Fibroblast of villous mesenchyme (primary cell): ENCODE measurements at regions not wholly inside any gene's neighbourhood (a gene's known extent, or its start where the extent isn't known, plus 50 kb on each side); places are given as distances from the start of the nearest gene placed in this dataset.

Source experiments
- DNase-seq: peaks from one replicate; pipeline ENCODE4 v3.0.0-alpha.2; 2010; ENCODE audit warnings: low read depth
- H3K4me3 ChIP-seq: 2 replicates; pipeline ENCODE4 v1.5.1; 2011; ENCODE audit warnings: low read depth, mild to moderate bottlenecking, low read length
- TF ChIP-seq, protein P1 (sequence below): IDR thresholded peaks from 2 replicates; pipeline ENCODE4 v1.5.1; 2012; ENCODE audit warnings: low read depth, mild to moderate bottlenecking, low read length; ENCODE audit not compliant: insufficient read depth

DNA sequence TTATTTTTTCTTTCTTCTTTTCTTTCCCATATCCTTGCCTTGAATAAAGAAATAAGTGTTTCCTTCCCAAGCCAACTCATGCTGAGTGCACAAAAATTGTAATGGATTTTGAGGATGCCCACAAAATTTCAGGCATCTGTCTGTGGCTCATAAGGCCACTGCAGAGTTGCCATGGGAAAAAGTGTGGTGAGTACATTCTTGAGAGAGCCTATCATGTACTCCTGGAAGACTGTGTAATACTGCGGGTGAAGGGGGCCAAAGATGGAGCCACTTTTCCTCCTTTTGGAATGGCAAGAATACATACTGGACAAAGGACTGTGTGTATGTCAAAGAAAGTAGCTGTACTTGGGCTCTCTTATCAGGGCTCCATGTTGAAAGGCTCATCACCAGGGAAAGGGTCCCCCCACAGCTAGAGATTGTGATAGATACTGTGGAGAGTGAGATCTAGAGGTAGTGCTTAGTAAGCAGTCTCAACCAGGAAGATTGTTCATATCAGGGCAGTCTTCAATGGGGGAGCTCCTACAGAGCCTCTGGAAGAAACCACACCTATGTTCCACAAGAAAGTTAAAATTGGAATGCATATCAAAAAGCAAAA is 341.6 kb upstream of the KCND2 start:
- TF ChIP-seq, protein P1, sequence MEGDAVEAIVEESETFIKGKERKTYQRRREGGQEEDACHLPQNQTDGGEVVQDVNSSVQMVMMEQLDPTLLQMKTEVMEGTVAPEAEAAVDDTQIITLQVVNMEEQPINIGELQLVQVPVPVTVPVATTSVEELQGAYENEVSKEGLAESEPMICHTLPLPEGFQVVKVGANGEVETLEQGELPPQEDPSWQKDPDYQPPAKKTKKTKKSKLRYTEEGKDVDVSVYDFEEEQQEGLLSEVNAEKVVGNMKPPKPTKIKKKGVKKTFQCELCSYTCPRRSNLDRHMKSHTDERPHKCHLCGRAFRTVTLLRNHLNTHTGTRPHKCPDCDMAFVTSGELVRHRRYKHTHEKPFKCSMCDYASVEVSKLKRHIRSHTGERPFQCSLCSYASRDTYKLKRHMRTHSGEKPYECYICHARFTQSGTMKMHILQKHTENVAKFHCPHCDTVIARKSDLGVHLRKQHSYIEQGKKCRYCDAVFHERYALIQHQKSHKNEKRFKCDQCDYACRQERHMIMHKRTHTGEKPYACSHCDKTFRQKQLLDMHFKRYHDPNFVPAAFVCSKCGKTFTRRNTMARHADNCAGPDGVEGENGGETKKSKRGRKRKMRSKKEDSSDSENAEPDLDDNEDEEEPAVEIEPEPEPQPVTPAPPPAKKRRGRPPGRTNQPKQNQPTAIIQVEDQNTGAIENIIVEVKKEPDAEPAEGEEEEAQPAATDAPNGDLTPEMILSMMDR: no peak
- no peak for DNase-seq

DNA sequence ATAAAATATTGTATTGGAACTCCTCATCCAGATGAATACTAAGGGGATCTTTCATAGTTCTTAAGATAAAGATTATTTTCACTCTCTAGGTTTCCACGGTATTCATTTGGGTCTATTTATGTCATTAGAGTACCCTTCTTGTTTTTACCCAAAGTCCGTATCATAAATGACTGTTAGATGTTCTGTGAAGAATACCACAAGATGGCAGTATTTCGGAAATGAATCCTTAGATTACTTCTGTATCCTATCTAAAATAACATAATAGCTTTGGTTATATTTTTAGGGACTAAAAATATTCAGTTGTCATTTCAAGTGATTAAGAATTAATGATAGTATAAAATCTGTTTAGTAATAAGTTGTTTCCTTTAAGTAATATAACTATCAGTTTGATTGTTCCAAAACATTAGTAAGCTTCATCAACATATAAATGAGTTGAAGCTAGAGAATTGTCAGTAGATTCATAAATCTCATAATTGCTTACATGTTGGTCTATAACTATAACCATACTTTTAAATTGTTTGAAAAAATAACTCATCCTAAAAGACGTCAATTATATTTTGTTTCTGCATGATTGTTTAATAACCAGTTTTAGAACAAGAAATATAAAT is 337.5 kb upstream of the KCND2 start:
- DNase-seq: peak; percentile 72
- no peak overlapping the region for H3K4me3 ChIP-seq
- TF ChIP-seq, protein P1: peak; percentile 51

More for the DNA sequence above, 341.6 kb upstream of the KCND2 start:
- no peak overlapping the region for H3K4me3 ChIP-seq

DNA sequence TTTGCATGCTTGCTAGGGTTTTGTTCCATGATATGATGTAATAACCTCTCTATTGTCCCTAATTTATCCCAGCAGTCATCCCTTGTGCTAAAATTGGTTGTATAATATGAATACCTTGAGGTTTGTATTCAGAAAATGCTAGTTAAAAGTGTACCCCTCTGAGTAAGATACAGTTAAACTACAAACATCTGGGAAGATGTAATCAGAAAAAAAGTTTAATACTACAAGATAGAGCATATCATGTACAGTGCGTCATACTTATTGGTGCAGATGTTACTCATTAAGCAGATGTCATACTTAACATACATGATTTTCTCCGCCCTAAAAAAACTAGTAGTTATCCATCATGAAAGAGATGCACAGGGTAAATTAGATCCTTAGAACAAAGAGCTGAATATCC is 336.1 kb upstream of the KCND2 start:
- H3K4me3 ChIP-seq: no peak overlapping the region
- TF ChIP-seq, protein P1: no peak
- DNase-seq: no peak

DNA sequence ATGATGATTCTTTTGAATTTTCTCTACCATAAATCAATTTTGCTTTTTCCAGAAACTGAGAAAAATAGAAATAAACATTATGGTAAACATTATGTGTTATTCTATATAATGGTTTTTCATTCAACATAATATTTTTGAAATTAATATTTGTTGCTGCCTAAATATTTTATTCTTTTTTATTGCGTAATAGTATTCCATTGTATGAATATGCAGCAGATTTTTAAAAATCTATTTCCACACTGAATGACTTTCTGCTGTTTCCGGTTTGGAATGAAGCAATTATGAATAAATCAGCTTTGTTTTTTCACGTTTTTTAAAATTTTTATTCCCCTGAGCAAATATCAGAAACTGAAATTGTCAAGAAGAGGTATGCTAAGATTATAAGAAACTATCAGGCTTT is 335.2 kb upstream of the KCND2 start:
- no peak overlapping the region for H3K4me3 ChIP-seq
- DNase-seq: no peak
- TF ChIP-seq, protein P1: no peak

DNA sequence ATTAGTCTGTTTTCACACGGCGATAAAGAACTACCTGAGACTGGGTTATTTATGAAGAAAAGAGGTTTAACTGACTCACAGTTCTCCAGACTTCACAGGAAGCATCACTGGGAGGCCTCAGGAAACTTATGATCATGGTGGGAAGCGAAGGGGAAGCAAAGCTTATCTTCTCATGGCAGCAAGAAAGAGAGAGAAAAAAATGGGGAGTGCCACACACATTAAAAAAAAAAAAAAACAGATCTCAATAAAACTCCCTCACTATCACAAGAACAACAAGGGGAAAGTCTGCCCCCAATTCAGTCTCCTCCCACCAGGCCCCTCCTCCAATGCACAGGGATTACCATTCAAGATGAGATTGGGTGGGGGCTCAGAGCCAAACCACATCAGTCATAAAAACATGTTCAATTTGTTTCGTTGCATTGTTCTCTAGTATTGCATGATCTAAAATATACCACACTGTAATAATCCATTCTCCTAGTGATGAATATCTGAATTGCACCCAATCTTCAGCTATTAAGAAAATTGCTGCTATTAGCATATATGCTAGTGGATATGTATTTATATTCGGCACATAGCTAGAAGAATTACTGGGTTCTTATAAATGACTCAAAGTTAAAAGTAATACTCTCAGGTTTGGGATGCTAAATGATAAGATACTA is 328.9 kb upstream of the KCND2 start:
- TF ChIP-seq, protein P1: no peak
- no peak for DNase-seq
- H3K4me3 ChIP-seq: no peak overlapping the region

DNA sequence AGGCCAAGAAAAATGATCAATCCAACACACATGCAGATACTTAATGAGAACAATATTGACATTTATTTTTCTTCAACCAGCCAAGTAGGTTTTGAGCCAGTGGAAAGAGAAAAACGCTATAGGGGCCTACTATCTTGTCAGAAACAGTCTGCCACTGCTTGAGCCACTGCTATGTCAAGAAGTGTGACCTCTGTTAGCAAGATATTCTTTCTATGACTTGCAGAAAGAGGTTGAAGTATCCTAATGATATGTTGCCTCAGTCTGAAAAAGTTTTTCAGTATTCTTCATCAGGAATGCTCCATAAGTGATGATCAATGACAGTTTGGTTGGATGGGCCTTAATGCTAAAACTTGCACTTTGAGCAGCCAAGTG is 328.4 kb upstream of the KCND2 start:
- H3K4me3 ChIP-seq: no peak overlapping the region
- DNase-seq: no peak
- TF ChIP-seq, protein P1: no peak

DNA sequence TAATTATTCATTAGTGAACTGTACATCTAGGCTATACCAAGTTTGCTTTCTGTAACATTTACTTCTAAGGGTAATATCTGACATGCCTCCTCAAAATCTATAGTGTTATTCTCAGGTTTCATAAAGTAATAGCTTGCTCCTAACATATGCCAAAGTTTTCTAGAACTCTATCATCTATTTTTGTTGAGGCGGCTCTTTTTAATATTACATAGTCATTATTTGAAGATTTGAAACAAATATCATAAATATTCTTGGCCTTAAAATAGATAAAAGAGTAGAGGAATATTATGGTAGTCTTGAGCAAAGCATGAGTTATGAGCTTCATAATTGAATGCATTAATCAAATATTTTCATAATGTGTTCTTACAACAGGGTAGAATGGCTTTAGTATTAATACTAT is 327.2 kb upstream of the KCND2 start:
- TF ChIP-seq, protein P1: no peak

More for the DNA sequence above, 327.2 kb upstream of the KCND2 start:
- DNase-seq: no peak
- no peak overlapping the region for H3K4me3 ChIP-seq
